ENCODE measurements at regions not wholly inside any gene's neighbourhood (a gene's known extent, or its start where the extent isn't known, plus 50 kb on each side); places are given as distances from the start of the nearest gene placed in this dataset.

GRCh38 chrX:39577985-39578869 is 519.5 kb downstream of the BCOR start:
- DNase-seq, result peak; percentile 50

GRCh38 chrX:39580043-39580442 is 517.7 kb downstream of the BCOR start:
- DNase-seq, result no peak

- DNase-seq, result no peak
Measured at GRCh38 chrX:39581411-39581810, 516.3 kb downstream of the BCOR start.

GRCh38 chrX:39582091-39582490 is 515.7 kb downstream of the BCOR start:
- DNase-seq, result no peak

- DNase-seq, result no peak
Measured at GRCh38 chrX:39582976-39583375, 514.8 kb downstream of the BCOR start.

- DNase-seq, result no peak
Measured at GRCh38 chrX:39585808-39586207, 511.9 kb downstream of the BCOR start.

GRCh38 chrX:39586359-39586758 is 511.4 kb downstream of the BCOR start:
- no peak for DNase-seq

GRCh38 chrX:39591099-39591498 is 506.7 kb downstream of the BCOR start:
- DNase-seq, result no peak

GRCh38 chrX:39592776-39593175 is 505.0 kb downstream of the BCOR start:
- no peak for DNase-seq

GRCh38 chrX:39595977-39596376 is 501.8 kb downstream of the BCOR start:
- no peak for DNase-seq

- DNase-seq, result no peak
Measured at GRCh38 chrX:39596437-39596836, 501.3 kb downstream of the BCOR start.

GRCh38 chrX:39599339-39599738 is 498.4 kb downstream of the BCOR start:
- no peak for DNase-seq

- DNase-seq, result no peak
Measured at GRCh38 chrX:39600222-39600621, 497.5 kb downstream of the BCOR start.

- DNase-seq, result no peak
Measured at GRCh38 chrX:39601231-39602177, 496.3 kb downstream of the BCOR start.

GRCh38 chrX:39602195-39602594 is 495.6 kb downstream of the BCOR start:
- no peak for DNase-seq

GRCh38 chrX:39603230-39603629 is 494.5 kb downstream of the BCOR start:
- DNase-seq, result no peak

- DNase-seq, result no peak
Measured at GRCh38 chrX:39605183-39605582, 492.6 kb downstream of the BCOR start.

GRCh38 chrX:39605866-39606265 is 491.9 kb downstream of the BCOR start:
- no peak for DNase-seq

- no peak for DNase-seq
Measured at GRCh38 chrX:39609941-39610340, 487.8 kb downstream of the BCOR start.

GRCh38 chrX:39611468-39611867 is 486.3 kb downstream of the BCOR start:
- no peak for DNase-seq

- peak; percentile 22 for DNase-seq
Measured at GRCh38 chrX:39613482-39613995, 484.2 kb downstream of the BCOR start.

GRCh38 chrX:39613997-39614679 is 483.6 kb downstream of the BCOR start:
- peak; percentile 73 for DNase-seq

- no peak for DNase-seq
Measured at GRCh38 chrX:39614680-39614998, 483.1 kb downstream of the BCOR start.
